Medulla oblongata (tissue), 1 donor: ENCODE measurements at regions not wholly inside any gene's neighbourhood (a gene's known extent, or its start where the extent isn't known, plus 50 kb on each side); places are given as distances from the start of the nearest gene placed in this dataset.
"Not testable (repeated sequence)": the region's sequence is repeated elsewhere in the genome, so short reads cannot be mapped to it uniquely, and the experiment has no call there.

Experiments used
- DNase-seq: peaks from one replicate; pipeline ENCODE4 v3.0.0-alpha.2; 2015; ENCODE audit errors: extremely low spot score

GRCh38 chr12:87579091-87579490 lies 450.1 kb downstream of the C12orf50 start:
- not testable (repeated sequence) for DNase-seq

- no peak for DNase-seq
Measured at GRCh38 chr12:87575906-87576305, 453.3 kb downstream of the C12orf50 start.

- DNase-seq = not testable (repeated sequence)
Measured at GRCh38 chr12:87566918-87567317, 462.3 kb downstream of the C12orf50 start.

GRCh38 chr12:87556985-87557384 lies 472.2 kb downstream of the C12orf50 start:
- DNase-seq = no peak

- DNase-seq = not testable (repeated sequence)
Measured at GRCh38 chr12:87531213-87531612, 498.0 kb downstream of the C12orf50 start.

- DNase-seq = no peak
Measured at GRCh38 chr12:87529413-87529812, 499.8 kb downstream of the C12orf50 start.

GRCh38 chr12:87520968-87521367 lies 508.2 kb downstream of the C12orf50 start:
- DNase-seq = no peak

GRCh38 chr12:87518481-87518880 lies 510.7 kb downstream of the C12orf50 start:
- DNase-seq = no peak

GRCh38 chr12:87518036-87518435 lies 511.2 kb downstream of the C12orf50 start:
- no peak for DNase-seq

- no peak for DNase-seq
Measured at GRCh38 chr12:87513536-87514280, 515.5 kb downstream of the C12orf50 start.

- no peak for DNase-seq
Measured at GRCh38 chr12:87511371-87511770, 517.8 kb downstream of the C12orf50 start.

GRCh38 chr12:87509237-87509820 lies 519.9 kb downstream of the C12orf50 start:
- no peak for DNase-seq

GRCh38 chr12:87491598-87491997 lies 537.6 kb downstream of the C12orf50 start:
- DNase-seq = no peak

- DNase-seq = no peak
Measured at GRCh38 chr12:87491089-87491488, 538.1 kb downstream of the C12orf50 start.

GRCh38 chr12:87469295-87469694 lies 559.9 kb downstream of the C12orf50 start:
- DNase-seq = no peak

GRCh38 chr12:87467936-87468335 lies 561.3 kb downstream of the C12orf50 start:
- DNase-seq = no peak

- DNase-seq = no peak
Measured at GRCh38 chr12:87464565-87464964, 564.6 kb downstream of the C12orf50 start.

- no peak for DNase-seq
Measured at GRCh38 chr12:87444039-87444438, 585.2 kb downstream of the C12orf50 start.

- DNase-seq = no peak
Measured at GRCh38 chr12:87441511-87441910, 587.7 kb downstream of the C12orf50 start.

- no peak for DNase-seq
Measured at GRCh38 chr12:87439990-87440827, 589.0 kb downstream of the C12orf50 start.

GRCh38 chr12:87430444-87430843 lies 598.8 kb downstream of the C12orf50 start:
- DNase-seq = no peak

GRCh38 chr12:87428701-87429277 lies 600.4 kb downstream of the C12orf50 start:
- DNase-seq = no peak
